IMR-90 (cell line): ENCODE measurements at regions not wholly inside any gene's neighbourhood (a gene's known extent, or its start where the extent isn't known, plus 50 kb on each side); places are given as distances from the start of the nearest gene placed in this dataset.

ENCODE experiments used
- ATAC-seq: fragments of 200-7000 bp; cut with Tn5 transposase; 2 replicates; pipeline ENCODE4 v1.9.1; 2020; ENCODE audit warnings: low read depth, mild to moderate bottlenecking, moderate library complexity
- BruUV-seq: library from RNA; stranded (reverse); fragments of 400-500 nt; replicated peaks from 2 replicates; lab custom pipeline; 2021; lab: Mats Ljungman, UMichigan
- CTCF ChIA-PET: fragments of 300-600 bp; formaldehyde crosslinking; extraction: SDS; loops from one replicate; lab custom pipeline; 2021; ENCODE audit warnings: antibody characterized with exemption; lab: Yijun Ruan, JAX
- POLR2A ChIA-PET: fragments of 300-600 bp; sonication (Branson Sonifier 250); formaldehyde crosslinking; loops from one replicate; lab custom pipeline; 2022; ENCODE audit warnings: antibody characterized with exemption; ENCODE audit not compliant: unreplicated experiment; lab: Charles Lee
- DNase-seq: peaks from one replicate; pipeline ENCODE4 v3.0.0; 2013
- H2AFZ ChIP-seq: replicated peaks from 2 replicates; pipeline ENCODE3; 2013; ENCODE audit warnings: low read length, mild to moderate bottlenecking; ENCODE audit not compliant: poor library complexity
- H2AK5ac ChIP-seq: 2 replicates; pipeline ENCODE4 v1.6.1; 2013; ENCODE audit warnings: low read depth, low read length, inconsistent platforms
- H2AK9ac ChIP-seq: replicated peaks from 2 replicates; pipeline ENCODE3; 2013; ENCODE audit warnings: mild to moderate bottlenecking, low read depth, low read length, moderate library complexity; ENCODE audit not compliant: poor library complexity
- H2BK120ac ChIP-seq: 2 replicates; pipeline ENCODE4 v1.6.1; 2013; ENCODE audit warnings: low read depth, low read length, inconsistent platforms
- H2BK15ac ChIP-seq: 3 replicates; pipeline ENCODE4 v1.6.1; 2013; ENCODE audit warnings: low read depth, low read length, inconsistent platforms
- H2BK20ac ChIP-seq: 2 replicates; pipeline ENCODE4 v1.6.1; 2013; ENCODE audit warnings: low read depth, mild to moderate bottlenecking, inconsistent platforms, low read length, moderate library complexity
- H2BK5ac ChIP-seq: 2 replicates; pipeline ENCODE4 v1.6.1; 2013; ENCODE audit warnings: mild to moderate bottlenecking, low read depth, low read length, inconsistent platforms; ENCODE audit not compliant: poor library complexity, severe bottlenecking
- H3K14ac ChIP-seq: replicated peaks from 2 replicates; pipeline ENCODE4 v1.6.1; 2013; ENCODE audit warnings: low read depth, low read length, inconsistent platforms
- H3K18ac ChIP-seq: 2 replicates; pipeline ENCODE4 v1.6.1; 2013; ENCODE audit warnings: low read depth, low read length, control low read depth
- H3K23ac ChIP-seq: 2 replicates; pipeline ENCODE4 v1.6.1; 2013; ENCODE audit warnings: low read depth, low read length, inconsistent platforms
- H3K27ac ChIP-seq: 2 replicates; pipeline ENCODE4 v1.5.1; 2013; ENCODE audit warnings: mild to moderate bottlenecking, control low read depth, low read length; ENCODE audit not compliant: insufficient read depth
- H3K27me3 ChIP-seq: 2 replicates; pipeline ENCODE4 v1.6.1; 2013; ENCODE audit warnings: low read length; ENCODE audit not compliant: control insufficient read depth, insufficient read depth
- H3K36me3 ChIP-seq: 2 replicates; pipeline ENCODE4 v1.6.1; 2013; ENCODE audit warnings: low read length, mixed read lengths; ENCODE audit not compliant: control insufficient read depth, insufficient read depth
- H3K4ac ChIP-seq: 2 replicates; pipeline ENCODE4 v1.6.1; 2013; ENCODE audit warnings: low read depth, low read length, inconsistent platforms
- H3K4me1 ChIP-seq: 2 replicates; pipeline ENCODE4 v1.6.1; 2013; ENCODE audit warnings: low read length, mixed read lengths; ENCODE audit not compliant: control insufficient read depth, insufficient read depth
- H3K4me2 ChIP-seq: 2 replicates; pipeline ENCODE4 v1.6.1; 2013; ENCODE audit warnings: low read depth, mild to moderate bottlenecking, control low read depth, low read length, moderate library complexity
- H3K4me3 ChIP-seq: 2 replicates; pipeline ENCODE4 v1.5.1; 2013; ENCODE audit warnings: low read depth, mild to moderate bottlenecking, control low read depth, low read length, moderate library complexity; ENCODE audit not compliant: insufficient read depth
- H3K56ac ChIP-seq: 2 replicates; pipeline ENCODE4 v1.6.1; 2013; ENCODE audit warnings: low read length, inconsistent platforms; ENCODE audit not compliant: insufficient read depth; ENCODE audit errors: extremely low read depth
- H3K79me1 ChIP-seq, 2 experiments: 2 replicates each; pipeline ENCODE4 v1.6.1; 2013; ENCODE audit warnings: low read length in 2 of 2, inconsistent platforms in 1 of 2, low read depth in 1 of 2
- H3K9ac ChIP-seq: 2 replicates; pipeline ENCODE4 v1.6.1; 2013; ENCODE audit warnings: low read depth, low read length, control low read depth
- H3K9me1 ChIP-seq: 2 replicates; pipeline ENCODE4 v1.6.1; 2013; ENCODE audit warnings: low read length, inconsistent platforms; ENCODE audit not compliant: insufficient read depth
- H3K9me3 ChIP-seq: 2 replicates; pipeline ENCODE4 v1.6.1; 2013; ENCODE audit warnings: low read length; ENCODE audit not compliant: control insufficient read depth, insufficient read depth
- H4K20me1 ChIP-seq: 2 replicates; pipeline ENCODE4 v1.6.1; 2013; ENCODE audit warnings: low read length, inconsistent platforms; ENCODE audit not compliant: insufficient read depth
- H4K5ac ChIP-seq: 2 replicates; pipeline ENCODE4 v1.6.1; 2013; ENCODE audit warnings: mild to moderate bottlenecking, low read depth, low read length, control low read depth
- H4K8ac ChIP-seq, 2 experiments: 2 replicates each; pipeline ENCODE4 v1.6.1; 2013; ENCODE audit warnings: low read depth in 2 of 2, low read length in 2 of 2, control low read depth in 1 of 2, inconsistent platforms in 1 of 2
- H4K91ac ChIP-seq: 2 replicates; pipeline ENCODE4 v1.6.1; 2013; ENCODE audit warnings: low read depth, low read length, inconsistent platforms; ENCODE audit not compliant: insufficient read depth
- ELK1 ChIP-seq: fragments of 150-350 bp; IDR thresholded peaks from 2 replicates; pipeline ENCODE4 v1.6.1; 2016; ENCODE audit warnings: low read depth, mild to moderate bottlenecking, low read length, moderate library complexity, borderline replicate concordance
- FOS ChIP-seq: fragments of 150-350 bp; IDR thresholded peaks from 2 replicates; pipeline ENCODE4 v1.6.1; 2016; ENCODE audit warnings: low read depth, low read length
- MAFK ChIP-seq: IDR thresholded peaks from 2 replicates; pipeline ENCODE4 v1.6.1; 2012; ENCODE audit warnings: low read depth, low read length, improper control_type of control experiment
- MAZ ChIP-seq: IDR thresholded peaks from 2 replicates; pipeline ENCODE4 v1.6.1; 2012; ENCODE audit warnings: low read depth, mild to moderate bottlenecking, low read length, improper control_type of control experiment, moderate library complexity, borderline replicate concordance
- RFX5 ChIP-seq: IDR thresholded peaks from 2 replicates; pipeline ENCODE4 v1.8.0; 2012; ENCODE audit warnings: low read depth, mild to moderate bottlenecking, low read length, moderate library complexity
- WGBS, 2 experiments: methylation state at CpG; one replicate each; pipeline versions ENCODE4 v1.1.5 to v1.1.7; 2013; ENCODE audit warnings: missing lambda C conversion rate in 2 of 2; ENCODE audit not compliant: insufficient read length in 1 of 2; ENCODE audit errors: extremely low coverage in 2 of 2; 5-methylcytosine and 5-hydroxymethylcytosine counted together
- dilution Hi-C: fragments of 300-500 bp; cut with HindIII; formaldehyde crosslinking; loops from one replicate; pipeline ENCODE4 v1.14.3; 2018; ENCODE audit warnings: low sequenced_read_pairs; ENCODE audit not compliant: unreplicated experiment
- in situ Hi-C: fragments of 300-500 bp; cut with MboI; formaldehyde crosslinking; loops from 3 replicates; pipeline ENCODE4 v1.14.3; 2019; ENCODE audit warnings: low sequenced_read_pairs, inconsistent platforms, mixed read lengths
- intact Hi-C: fragments of 100-400 bp; cut with micrococcal nuclease; formaldehyde crosslinking; loops from 2 replicates; pipeline ENCODE4 v1.10.0; 2022
- TF ChIP-seq, protein P1 (sequence below): conservative IDR thresholded peaks from 2 replicates; pipeline ENCODE4 v1.5.1; 2012; ENCODE audit warnings: mild to moderate bottlenecking, low read depth, low read length, improper control_type of control experiment

GRCh38 chr20:55805138-55805537, 200.2 kb downstream of the CBLN4 start:
- H3K4me3 ChIP-seq, result no peak overlapping the region
- H3K36me3 ChIP-seq, result no peaks in the 10 kb centered on the region
- in situ Hi-C loops, result no loop called here
- H2BK20ac ChIP-seq, result no peak overlapping the region
- dilution Hi-C loops, result no loop called here
- H2BK120ac ChIP-seq, result no peak overlapping the region
- ChIA-PET CTCF (no interaction called here), POLR2A (no interaction called here)
- no TSS peak for BruUV-seq
- TF ChIP-seq FOS (no peak), ELK1 (no peak), MAZ (no peak), MAFK (no peak), RFX5 (no peak)
- TF ChIP-seq, protein P1, sequence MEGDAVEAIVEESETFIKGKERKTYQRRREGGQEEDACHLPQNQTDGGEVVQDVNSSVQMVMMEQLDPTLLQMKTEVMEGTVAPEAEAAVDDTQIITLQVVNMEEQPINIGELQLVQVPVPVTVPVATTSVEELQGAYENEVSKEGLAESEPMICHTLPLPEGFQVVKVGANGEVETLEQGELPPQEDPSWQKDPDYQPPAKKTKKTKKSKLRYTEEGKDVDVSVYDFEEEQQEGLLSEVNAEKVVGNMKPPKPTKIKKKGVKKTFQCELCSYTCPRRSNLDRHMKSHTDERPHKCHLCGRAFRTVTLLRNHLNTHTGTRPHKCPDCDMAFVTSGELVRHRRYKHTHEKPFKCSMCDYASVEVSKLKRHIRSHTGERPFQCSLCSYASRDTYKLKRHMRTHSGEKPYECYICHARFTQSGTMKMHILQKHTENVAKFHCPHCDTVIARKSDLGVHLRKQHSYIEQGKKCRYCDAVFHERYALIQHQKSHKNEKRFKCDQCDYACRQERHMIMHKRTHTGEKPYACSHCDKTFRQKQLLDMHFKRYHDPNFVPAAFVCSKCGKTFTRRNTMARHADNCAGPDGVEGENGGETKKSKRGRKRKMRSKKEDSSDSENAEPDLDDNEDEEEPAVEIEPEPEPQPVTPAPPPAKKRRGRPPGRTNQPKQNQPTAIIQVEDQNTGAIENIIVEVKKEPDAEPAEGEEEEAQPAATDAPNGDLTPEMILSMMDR, result no peak
- no peaks in the 10 kb centered on the region for H3K27me3 ChIP-seq
- no peak overlapping the region for H3K4me2 ChIP-seq
- no peak overlapping the region for H2AFZ ChIP-seq
- no peak overlapping the region for H4K91ac ChIP-seq
- H2BK15ac ChIP-seq, result no peak overlapping the region
- no peak overlapping the region for H3K27ac ChIP-seq
- H2AK9ac ChIP-seq, result no peak overlapping the region
- H4K8ac ChIP-seq, result no peak overlapping the region
- H3K14ac ChIP-seq, result no peak overlapping the region
- H4K5ac ChIP-seq, result no peak overlapping the region
- no peak for DNase-seq
- H2AK5ac ChIP-seq, result no peak overlapping the region
- H3K9me1 ChIP-seq, result no peaks in the 10 kb centered on the region
- no peak overlapping the region for H3K9ac ChIP-seq
- H3K4ac ChIP-seq, result no peak overlapping the region
- H3K79me1 ChIP-seq, result no peaks in the 10 kb centered on the region
- intact Hi-C loops, result no loop called here
- no peak overlapping the region for H3K18ac ChIP-seq
- ATAC-seq, result no peak
- no peaks in the 10 kb centered on the region for H3K4me1 ChIP-seq
- no peak overlapping the region for H3K23ac ChIP-seq
- no CpG with 5 or more reads among the region's 2 CpGs for WGBS, 2 experiments
- H3K56ac ChIP-seq, result no peak overlapping the region
- H3K9me3 ChIP-seq, result peaks cover 12% of the 10 kb centered on the region
- no peaks in the 10 kb centered on the region for H4K20me1 ChIP-seq
- H2BK5ac ChIP-seq, result no peak overlapping the region
